ENCODE measurements at regions not wholly inside any gene's neighbourhood (a gene's known extent, or its start where the extent isn't known, plus 50 kb on each side); places are given as distances from the start of the nearest gene placed in this dataset.

DNA sequence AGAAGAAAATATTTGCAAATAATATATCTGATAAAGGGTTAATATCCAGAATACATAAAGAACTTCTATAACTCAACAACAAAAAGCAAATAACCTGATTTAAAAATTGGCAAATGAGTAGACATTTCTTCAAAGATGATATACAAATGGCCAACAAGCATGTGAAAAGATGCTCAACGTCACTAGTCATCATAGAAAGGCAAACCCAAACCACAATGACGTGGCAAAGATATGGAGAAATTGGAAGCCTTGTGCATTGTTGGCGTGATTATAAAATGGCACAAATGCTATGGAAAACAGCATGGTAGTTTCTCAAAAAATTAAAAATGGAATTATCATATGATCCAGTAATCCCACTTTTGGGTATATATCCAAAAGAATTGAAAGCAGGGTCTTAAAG lies 466.3 kb downstream of the TBC1D22A start:
- no peak for DNase-seq

DNA sequence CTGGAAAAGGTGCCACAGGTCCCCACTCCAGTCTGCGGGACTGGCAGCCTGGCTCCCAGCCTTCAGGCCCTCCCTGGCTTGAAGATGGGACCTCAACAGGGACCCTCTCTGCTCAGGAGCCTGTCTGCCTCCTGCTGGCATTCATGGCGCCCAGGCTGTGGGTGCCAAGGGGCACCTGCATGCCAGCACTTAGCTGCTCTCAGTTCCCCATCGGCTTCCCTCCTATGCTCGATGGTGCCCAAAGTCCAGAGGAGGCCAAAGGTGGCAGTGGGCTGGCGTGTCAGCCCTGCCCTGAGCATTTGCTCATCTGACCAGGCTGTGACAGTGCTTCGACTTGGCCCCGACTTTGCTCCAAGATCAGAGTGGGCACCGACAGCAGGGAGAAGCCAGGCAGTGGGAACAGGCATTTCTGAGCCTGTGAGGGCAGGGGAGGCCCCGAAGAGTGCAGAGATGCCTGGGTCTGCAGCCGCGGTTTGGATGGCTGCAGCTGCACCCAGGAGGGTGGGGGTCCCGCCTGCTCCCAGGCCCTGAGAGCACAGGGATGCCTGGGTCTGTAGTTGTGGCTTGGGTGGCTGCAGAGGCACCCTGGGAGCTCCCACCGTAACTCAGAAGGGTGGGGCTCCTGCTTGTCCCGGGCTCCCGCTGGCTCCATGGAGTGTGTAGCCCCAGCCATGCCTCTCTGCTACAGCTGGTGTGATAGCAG lies 463.6 kb downstream of the TBC1D22A start:
- no peak for DNase-seq

DNA sequence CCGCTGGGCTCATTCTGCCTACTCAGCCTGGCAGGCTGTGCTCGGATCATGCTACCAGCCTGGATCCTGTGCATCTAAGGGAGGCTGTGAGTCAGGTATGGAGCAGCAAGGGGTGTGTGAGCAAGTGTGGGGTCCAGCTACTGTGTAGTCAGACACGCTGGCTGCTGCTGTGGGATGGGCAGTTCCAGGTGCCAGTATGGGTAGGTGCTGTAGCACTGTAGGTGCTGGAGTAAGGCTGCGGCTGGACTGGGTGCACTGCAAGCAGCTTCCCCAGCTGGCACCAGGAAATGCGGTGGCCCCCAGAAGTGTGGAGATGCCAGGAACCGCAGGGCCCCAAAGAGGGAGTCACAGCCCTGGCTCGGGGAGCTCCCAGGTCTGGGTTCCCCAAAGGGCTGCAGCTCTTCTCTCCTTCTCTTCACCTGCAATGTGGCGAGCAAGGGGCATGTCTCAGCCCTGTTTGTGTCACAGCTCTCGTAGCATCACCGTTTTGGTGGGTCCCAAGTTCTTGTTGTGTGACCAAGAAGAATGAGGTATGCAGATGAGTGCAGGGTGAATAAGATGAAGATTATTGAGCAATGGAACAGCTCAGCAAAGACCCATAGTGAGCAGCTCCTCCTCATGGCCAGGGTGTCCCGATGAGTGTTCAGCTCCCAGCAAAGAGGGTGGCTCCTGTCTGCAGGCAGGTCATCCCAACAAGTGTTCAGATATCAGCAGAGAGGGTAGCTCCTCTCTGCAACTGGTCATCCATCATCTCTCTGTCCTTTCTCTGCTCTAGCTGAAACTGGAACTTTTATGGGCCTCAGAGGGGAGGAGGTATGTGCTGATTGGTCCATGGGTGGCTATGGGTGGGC lies 462.9 kb downstream of the TBC1D22A start:
- DNase-seq, result no peak
